GM12878 (cell line): ENCODE measurements at regions not wholly inside any gene's neighbourhood (a gene's known extent, or its start where the extent isn't known, plus 50 kb on each side); places are given as distances from the start of the nearest gene placed in this dataset.

ENCODE experiments used
- ATF7 ChIP-seq: fragments of 450-650 bp; IDR thresholded peaks from 2 replicates; pipeline ENCODE4 v1.6.1; 2016; ENCODE audit warnings: low read depth, mild to moderate bottlenecking
- CREB1 ChIP-seq: IDR thresholded peaks from 2 replicates; pipeline ENCODE4 v1.6.1; 2012; ENCODE audit warnings: low read depth, mild to moderate bottlenecking, inconsistent platforms
- E2F4 ChIP-seq: IDR thresholded peaks from 2 replicates; pipeline ENCODE4 v1.6.1; 2012; ENCODE audit warnings: low read depth, low read length, improper control_type of control experiment
- E4F1 ChIP-seq: fragments of 450-650 bp; IDR thresholded peaks from 2 replicates; pipeline ENCODE4 v1.6.1; 2018; ENCODE audit warnings: borderline replicate concordance, mild to moderate bottlenecking; ENCODE audit not compliant: partially characterized antibody
- EZH2 ChIP-seq: IDR thresholded peaks from 2 replicates; pipeline ENCODE4 v1.6.1; 2012; ENCODE audit warnings: low read depth, mild to moderate bottlenecking, control low read depth, inconsistent platforms, low read length, borderline replicate concordance; ENCODE audit not compliant: control insufficient read depth
- GATAD2B ChIP-seq: fragments of 450-650 bp; conservative IDR thresholded peaks from 2 replicates; pipeline ENCODE4 v1.6.1; 2017; ENCODE audit warnings: low read depth, mild to moderate bottlenecking, moderate library complexity
- HDGF ChIP-seq: fragments of 450-650 bp; IDR thresholded peaks from 2 replicates; pipeline ENCODE4 v1.6.1; 2016; ENCODE audit warnings: antibody characterized with exemption
- HSF1 ChIP-seq: fragments of 150-350 bp; IDR thresholded peaks from 2 replicates; pipeline ENCODE4 v1.6.1; 2014; ENCODE audit warnings: mild to moderate bottlenecking, low read depth, low read length
- IKZF1 ChIP-seq: fragments of 450-650 bp; conservative IDR thresholded peaks from 2 replicates; pipeline ENCODE4 v1.6.1; 2017; ENCODE audit warnings: antibody characterized with exemption, mild to moderate bottlenecking
- MLLT1 ChIP-seq: fragments of 450-650 bp; IDR thresholded peaks from 2 replicates; pipeline ENCODE4 v1.6.1; 2016; ENCODE audit warnings: mild to moderate bottlenecking
- SMAD1 ChIP-seq: fragments of 450-650 bp; IDR thresholded peaks from 2 replicates; pipeline ENCODE4 v1.6.1; 2018; ENCODE audit warnings: mild to moderate bottlenecking, low read depth; ENCODE audit not compliant: partially characterized antibody
- SUZ12 ChIP-seq: fragments of 200-600 bp; sonication (generic); IDR thresholded peaks from one replicate; pipeline ENCODE4 v1.6.1; 2018; ENCODE audit warnings: antibody characterized with exemption, mild to moderate bottlenecking; ENCODE audit not compliant: unreplicated experiment
- TCF3 ChIP-seq: IDR thresholded peaks from 2 replicates; pipeline ENCODE4 v1.6.1; 2012; ENCODE audit warnings: low read depth, mild to moderate bottlenecking, low read length, borderline replicate concordance; ENCODE audit not compliant: insufficient read depth
- ZNF217 ChIP-seq: fragments of 450-650 bp; IDR thresholded peaks from 2 replicates; pipeline ENCODE4 v1.6.1; 2017; ENCODE audit warnings: antibody characterized with exemption, mild to moderate bottlenecking
- ZNF592 ChIP-seq: fragments of 450-650 bp; IDR thresholded peaks from 2 replicates; pipeline ENCODE4 v1.6.1; 2017; ENCODE audit warnings: mild to moderate bottlenecking, moderate library complexity
- TF ChIP-seq, protein P1 (sequence below): fragments of 450-650 bp; IDR thresholded peaks from 2 replicates; pipeline ENCODE4 v1.6.1; 2017; ENCODE audit warnings: low read depth, mild to moderate bottlenecking, moderate library complexity
- TF ChIP-seq, protein P2 (sequence below): IDR thresholded peaks from 2 replicates; pipeline ENCODE4 v1.6.1; 2012; ENCODE audit warnings: low read depth, low read length, improper control_type of control experiment

DNA sequence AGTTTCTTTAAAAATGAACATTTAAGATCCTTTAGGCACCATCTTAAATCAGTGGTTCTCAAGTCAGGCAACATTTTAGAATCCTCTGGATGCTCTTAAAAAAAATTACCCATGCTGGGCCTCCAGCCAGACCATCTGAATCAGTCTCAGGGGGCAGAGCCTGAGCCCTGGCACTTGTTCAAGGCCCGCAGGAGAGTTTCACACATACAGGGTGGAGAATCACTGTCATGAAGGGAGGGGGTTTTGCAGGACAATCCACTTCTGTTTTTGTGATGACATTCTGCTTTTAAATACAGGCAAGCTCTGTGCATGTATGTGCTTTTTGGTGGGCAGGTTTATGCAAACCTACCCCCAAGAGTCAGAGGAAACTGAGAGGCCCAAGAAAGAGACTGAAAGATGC, 268.6 kb downstream of the SEC23IP start (continued):
- TF ChIP-seq E2F4 (no peak), SMAD1 (peak; percentile 60), HDGF (no peak), ZNF217 (no peak), ATF7 (peak; percentile 73), GATAD2B (0 out of 2 replicates have a peak, but pooled peaks have one; percentile 34), CREB1 (no peak), TCF3 (no peak), MLLT1 (no peak), EZH2 (no peak), SUZ12 (no peak), E4F1 (no peak), HSF1 (no peak), IKZF1 (peak; percentile 48; the same call in 1 of the 2 replicates), ZNF592 (no peak)
- TF ChIP-seq, protein P1, sequence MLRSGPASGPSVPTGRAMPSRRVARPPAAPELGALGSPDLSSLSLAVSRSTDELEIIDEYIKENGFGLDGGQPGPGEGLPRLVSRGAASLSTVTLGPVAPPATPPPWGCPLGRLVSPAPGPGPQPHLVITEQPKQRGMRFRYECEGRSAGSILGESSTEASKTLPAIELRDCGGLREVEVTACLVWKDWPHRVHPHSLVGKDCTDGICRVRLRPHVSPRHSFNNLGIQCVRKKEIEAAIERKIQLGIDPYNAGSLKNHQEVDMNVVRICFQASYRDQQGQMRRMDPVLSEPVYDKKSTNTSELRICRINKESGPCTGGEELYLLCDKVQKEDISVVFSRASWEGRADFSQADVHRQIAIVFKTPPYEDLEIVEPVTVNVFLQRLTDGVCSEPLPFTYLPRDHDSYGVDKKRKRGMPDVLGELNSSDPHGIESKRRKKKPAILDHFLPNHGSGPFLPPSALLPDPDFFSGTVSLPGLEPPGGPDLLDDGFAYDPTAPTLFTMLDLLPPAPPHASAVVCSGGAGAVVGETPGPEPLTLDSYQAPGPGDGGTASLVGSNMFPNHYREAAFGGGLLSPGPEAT = peak; percentile 47; the same call in 1 of the 2 replicates
- TF ChIP-seq, protein P2, sequence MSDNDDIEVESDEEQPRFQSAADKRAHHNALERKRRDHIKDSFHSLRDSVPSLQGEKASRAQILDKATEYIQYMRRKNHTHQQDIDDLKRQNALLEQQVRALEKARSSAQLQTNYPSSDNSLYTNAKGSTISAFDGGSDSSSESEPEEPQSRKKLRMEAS = no peak
